GM21529 (cell line): ENCODE measurements at regions not wholly inside any gene's neighbourhood (a gene's known extent, or its start where the extent isn't known, plus 50 kb on each side); places are given as distances from the start of the nearest gene placed in this dataset.

Source experiments
- ATAC-seq: cut with Tn5 transposase; IDR thresholded peaks from one replicate; pipeline ENCODE4 v1.9.1; 2021; ENCODE audit not compliant: unreplicated experiment

DNA sequence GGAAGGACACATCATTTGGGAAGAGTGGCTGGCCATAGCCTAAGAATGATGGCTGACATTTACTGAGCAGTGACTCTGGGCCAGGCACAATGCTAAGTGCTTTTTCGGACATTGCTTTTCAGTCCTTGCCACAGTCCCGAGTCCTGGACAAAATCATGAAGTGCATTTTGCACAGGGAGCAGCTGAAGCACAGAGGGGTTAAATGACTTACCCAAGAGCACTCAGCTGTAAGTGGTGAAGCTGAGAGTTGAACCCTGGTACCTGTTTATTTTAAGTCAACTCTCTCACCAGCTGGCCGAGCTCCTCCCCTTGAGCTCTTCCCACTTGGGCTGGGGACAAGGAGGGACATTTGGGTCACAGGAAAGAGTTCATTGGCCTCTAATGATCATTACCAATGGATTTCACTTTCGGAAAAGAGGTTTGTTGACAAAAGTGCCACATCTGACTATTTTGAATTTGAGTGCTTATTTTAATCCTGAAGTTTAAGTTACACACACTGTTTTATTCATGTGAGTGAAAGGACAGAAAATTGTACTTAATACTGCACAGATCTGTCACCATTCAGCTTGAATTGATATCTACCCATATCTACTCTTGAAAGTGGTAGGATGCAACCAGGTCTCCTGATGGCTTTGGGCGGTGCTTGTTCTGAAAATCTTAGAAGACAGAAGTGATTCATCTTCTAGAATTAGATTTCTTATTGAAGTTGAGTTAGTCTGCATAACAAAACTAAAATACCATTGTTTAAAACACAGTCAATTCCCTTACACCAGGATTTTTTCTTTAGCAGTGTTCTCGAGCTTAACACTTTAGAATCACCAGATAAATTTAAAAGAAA, 368.7 kb upstream of the PROK2 start:
- ATAC-seq = no peak

DNA sequence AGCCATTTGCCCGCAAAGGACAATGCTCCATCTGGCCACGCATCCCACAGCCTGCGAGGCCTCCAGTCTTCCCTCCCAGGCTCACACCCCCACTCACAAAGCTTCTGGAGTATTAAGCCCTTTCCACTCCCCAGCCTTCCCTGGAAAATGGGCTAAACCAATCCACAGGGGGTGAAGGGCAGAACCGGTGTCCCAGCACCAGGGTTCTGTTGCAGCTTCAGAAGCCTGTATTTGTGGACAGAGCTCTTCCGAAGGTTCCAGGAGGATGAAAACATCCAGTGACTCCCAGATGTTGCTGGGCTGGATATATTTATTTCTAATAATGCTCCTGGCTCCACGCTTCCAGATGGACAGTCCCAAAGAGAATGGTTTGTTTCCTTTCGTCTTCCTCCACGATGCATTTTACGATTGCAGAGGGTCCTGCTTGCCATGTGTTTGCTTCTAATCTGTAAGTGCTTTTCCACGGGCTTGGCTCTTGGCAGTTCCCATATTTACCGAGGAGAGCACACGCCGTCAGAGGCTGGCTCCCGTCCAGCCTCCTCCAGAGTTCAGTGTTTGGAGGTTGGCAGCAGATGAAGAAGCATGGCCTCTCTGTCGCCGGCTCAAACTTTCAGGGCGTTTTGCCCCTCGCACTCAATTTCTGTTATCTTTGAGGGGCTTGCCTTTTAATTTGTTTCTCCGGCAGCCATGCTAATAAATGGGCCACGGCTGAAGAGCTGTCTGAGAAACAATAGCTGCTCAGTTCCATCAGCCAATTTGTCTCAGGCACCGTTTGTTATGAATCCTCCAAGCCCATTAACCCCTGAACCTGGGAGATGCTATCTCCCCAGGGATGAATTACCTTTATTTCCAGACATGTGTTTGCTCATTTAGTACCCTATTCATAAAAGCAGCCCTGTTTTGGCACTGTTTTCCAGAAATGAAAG, 367.9 kb upstream of the PROK2 start:
- no peak for ATAC-seq

DNA sequence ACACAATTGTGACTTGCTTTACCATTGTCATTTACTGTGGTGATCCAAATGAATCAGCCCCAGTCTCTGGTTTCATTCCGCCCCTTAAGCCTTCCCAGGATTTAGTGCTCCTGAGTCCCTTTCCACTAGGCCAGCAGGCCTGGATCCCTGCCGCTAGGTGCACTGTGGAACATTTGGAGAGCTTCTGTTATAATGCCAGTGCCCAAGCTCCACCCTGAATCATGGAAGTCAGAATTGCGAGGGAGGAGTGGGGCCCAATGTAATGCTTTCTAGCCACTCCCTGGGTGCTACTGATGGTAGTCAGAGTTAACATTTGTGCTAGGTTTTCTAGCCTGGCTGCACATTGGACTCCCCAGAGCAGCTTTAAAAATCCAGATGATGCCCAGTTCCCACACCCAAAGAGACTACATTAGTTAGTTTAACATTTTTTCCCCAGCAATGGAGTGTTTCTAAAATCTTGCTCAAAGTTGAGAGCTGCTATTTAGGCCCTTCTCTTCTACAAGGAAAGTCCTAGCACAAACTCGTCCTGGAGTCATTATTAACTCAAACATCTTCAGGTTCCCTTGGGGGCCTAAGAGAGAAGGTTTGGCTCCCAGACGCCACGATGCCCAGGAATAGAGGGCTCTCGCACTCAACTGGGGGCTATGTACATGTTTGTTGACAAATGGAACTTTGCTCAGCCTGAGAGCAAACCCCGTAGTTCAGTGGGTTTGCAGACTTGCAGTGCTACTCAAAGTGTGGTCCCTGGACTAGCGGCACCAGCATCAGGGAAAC, 366.7 kb upstream of the PROK2 start:
- ATAC-seq = no peak

DNA sequence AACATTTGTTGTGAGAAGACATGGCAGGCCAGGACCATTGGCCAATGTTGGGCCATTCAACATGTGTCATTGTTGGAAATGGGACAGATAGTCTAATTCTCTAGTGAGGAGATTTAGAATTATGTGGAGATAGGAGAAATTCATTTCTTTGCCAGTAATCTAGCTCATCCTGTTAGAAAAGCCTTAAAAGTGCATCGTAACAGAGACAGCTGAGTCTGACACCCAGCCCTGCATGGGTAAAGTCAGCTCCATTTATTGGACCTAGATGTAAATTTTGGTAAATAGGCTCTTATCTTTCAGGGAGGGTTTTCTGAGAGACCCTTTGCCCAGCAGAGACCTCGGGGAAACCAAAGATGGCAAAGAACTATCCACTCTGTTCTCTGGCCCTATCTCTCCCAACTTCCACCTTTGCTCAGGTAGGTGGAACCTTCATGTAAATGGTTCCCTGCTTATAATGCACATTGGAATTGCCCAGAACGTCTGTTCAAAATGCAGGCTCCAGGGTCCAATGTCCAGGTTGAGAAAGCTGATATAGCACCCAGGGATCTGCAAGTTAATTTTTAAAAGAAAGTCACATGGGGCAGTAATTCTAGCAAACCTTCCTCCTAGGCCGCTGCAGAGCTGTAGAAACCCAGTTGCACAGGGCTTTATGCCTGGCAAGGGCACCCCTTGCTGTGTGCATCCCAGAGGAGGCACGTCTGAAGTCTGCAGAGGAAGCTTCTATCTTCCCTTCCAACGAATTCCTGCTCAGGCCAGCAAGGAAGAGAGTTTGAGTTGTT, 365.9 kb upstream of the PROK2 start:
- no peak for ATAC-seq

DNA sequence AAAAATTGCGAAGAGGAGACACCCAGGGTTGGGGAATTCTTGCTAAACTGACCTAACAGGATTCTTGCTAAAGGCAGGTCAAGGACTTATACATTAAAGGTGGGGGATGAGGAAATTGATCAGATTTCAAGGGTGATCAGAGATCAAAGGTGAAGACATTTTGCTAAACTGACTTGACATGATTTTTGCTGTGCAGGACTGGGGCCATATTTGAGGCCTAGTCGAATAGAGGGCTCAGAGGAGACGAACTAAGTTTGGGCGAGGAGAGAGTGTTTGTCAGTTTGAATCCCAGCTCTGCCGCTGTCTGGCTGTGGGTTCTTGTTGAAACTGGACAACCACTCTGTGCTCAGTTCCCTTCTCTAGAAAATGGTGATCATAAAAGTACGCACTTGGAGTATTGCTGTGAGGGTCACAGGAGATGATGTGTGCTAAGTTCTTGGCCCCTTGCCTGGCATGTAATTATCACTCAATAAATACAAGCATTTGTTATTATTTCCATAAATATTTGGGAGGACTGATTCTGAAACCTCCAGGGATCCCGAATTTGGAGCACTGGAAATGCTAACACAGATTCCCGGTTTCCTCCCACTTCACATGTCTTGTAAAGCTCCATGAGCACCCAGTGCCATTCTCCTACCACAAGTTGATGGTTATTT, 364.8 kb upstream of the PROK2 start:
- no peak for ATAC-seq

DNA sequence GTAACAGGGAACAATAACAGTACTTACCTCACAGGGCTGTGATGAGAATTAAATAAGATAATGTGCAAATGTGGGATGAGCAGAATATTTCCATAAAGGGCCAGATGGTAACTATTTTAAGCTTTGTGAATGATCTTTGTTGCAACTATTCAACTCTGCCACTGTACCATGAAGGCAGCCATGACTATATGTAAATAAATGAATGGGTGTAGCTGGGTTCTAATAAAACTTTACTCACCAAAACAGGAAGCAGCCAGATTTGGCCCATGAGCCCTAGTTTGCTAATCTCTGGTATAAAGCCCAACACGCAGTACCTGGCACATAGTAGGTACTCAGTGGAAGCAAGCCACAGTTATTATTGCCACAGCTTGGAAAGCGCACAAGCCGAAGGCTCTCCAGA, 362.7 kb upstream of the PROK2 start:
- ATAC-seq = no peak

DNA sequence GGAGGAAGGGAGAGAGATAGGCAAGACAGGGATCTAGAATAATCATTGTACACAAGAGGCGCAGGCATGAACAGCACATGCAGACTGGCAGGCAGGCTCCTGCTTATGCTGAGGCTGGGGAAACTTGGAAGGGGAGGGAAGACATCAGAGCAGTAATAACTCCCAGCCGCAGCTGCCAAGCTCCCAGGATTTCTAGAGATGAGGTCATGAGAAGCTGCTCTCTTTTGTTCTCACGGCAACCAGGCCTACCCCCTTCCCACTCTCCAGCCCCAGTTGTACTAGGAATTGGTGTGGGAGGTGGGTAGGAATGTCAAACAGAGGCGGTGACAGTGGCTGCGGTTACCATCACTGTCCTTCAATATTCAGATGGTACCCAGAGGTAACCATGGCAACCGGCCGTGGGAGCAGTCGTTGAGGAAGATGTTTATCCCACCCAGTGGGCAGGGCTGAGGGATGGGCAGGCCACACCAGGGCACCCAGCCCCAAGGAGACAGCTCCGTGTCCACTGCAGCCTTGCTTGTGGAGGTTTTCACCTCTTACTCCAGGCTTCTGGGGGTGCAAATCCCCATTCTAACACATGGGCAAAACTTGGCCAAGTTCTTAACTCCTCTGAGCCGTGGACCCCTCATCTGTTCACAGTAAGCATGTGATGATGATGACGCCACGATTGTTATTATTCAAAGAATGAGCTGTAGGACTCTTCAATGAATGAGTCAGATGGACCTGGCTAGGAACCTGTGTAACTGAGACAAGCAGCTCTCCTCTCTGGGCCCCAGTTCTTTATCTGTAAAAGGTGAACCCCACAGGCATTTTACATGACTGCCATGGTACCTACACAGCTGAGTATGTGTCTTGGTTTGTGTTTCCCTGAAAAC, 360.8 kb upstream of the PROK2 start:
- ATAC-seq = no peak

DNA sequence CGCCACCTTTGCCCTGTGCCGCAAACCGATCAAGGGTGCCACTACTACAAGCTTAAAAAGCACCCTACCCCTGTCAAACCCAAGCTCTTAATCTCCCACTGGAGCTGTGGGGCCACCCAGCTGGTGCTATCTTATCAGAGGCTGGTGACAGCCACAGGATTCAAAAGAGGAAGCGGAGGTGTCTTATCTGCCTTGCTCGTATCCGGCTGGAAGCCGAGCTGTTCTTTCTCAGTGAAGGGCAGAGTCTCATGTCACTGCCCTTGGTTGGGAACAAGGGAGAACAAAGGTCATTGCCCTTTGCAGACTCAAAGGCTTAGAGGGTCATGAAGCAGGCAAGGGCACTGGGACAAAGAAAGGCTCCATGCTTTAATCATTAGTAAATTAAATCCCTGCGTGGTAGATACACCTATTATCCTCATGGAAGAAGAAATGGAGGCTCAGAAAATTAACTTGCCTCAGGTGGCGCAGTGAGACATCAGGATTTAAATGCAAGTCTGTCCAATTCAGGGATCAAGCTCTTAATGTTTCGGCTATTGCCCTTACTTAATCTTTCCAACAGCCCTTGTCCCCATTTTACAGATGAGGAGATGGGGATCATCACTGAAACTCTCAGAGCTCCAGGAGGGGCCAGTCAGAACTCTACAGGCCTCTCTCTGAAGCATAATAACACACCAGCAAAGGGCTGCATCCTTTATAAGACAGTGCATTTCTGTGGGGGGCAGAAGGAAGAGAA, 360.0 kb upstream of the PROK2 start:
- ATAC-seq = peak; percentile 84

DNA sequence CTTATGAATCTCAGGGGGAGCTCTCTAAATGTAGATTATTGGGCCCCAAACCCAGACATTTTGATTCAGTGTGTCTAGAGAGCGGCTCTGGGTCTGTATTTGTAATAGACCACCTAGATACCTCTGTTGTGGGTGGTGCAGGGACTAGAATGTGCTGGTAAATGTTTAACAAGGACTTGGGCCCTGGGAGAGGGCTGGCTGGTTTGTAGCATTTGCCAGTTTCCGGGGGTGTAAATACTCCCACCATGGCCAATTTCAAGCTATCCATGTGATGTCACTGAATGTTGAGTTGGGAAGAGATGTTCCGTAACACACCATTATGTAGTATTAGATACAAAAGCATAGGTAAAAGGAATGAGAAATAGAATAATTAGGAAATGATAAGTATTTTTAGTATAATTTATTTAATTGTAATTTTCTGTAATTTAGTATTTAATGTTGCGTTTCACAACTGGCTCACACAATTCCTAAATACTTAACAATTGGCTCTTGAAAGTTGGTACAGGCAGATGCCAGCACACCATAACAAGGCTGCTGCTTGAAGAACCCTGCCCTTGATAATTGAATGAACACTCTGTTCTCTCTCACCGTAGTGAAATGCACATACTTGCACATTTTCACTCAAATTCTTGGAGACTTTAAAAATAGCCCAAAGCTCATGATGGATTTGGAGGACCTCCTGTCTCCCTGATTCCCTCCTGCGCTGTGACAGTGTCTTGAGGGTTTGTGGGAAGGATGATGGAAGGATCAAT, 359.2 kb upstream of the PROK2 start:
- ATAC-seq = no peak

DNA sequence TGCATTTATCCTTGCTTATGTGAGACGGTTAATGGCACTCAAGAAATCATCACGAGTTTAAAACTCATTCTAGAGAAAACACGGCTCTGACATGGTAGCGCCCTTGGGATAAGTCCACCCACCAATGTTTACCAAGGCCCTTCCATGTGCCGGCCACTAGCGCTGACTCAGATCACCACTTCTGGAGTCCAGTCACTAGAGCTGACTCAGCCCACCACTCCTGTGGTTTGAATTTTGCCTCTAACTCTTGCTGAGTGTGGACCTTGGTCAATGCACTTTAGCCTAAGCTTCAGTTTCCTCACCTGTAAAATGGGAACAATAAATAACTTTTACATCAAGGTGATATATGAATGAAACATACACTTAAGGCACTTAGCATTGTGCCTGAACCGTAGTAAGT, 358.4 kb upstream of the PROK2 start:
- no peak for ATAC-seq

DNA sequence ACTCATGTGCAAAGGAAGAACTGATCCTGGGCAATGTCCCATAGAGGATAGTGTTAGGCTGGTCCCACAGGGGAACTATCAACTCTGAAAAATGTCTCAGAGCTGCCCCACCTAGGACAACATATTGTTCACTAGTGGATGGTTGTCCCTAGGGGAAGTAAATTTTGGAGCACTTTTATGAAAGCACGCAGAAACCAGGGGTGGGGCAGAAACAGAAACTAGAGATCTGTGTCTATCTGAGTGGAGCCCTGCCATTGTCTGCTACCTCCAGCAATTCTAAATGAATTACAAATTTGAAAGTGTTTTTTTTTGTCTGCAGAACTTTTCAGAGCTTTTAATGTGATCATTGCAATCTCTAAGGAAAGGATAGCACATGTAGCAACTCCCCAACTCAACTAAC, 357.1 kb upstream of the PROK2 start:
- ATAC-seq = no peak

DNA sequence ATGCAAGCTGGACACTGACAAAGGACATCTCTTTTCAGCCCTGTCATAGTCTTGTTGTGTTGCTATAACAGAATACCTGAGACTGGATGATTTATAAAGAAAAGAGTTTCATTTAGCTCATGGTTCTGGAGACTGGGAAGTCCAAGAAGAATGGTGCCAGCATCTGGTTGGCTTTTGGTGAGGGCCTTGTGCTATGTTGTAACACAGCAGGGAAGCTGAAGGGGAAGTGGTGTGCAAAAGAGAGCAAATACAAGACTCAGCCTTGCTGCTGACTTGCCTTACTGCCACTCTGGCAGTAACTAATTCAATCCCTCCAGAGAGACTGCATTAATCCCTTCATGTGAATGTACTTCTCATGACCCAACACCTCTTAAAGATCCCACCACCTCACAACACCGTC, 356.3 kb upstream of the PROK2 start:
- ATAC-seq = no peak

DNA sequence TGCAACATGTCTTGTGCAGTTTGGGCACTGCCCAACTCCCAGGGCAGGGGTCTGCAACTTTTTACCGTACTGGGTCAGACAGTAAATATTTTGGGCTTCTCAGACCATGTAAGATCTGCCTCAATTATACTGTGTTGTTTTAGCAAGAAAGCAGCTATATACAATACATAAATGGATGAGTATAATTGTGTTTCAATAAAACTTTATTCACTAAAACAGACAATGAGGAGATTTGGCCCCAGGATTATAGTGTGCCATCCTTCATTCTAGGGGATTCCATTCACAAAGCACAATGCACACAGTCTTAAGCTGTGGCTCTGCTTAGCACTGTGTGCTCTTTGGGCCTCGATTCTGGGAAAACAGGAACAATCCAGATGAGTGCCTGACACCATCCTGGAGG, 354.4 kb upstream of the PROK2 start:
- no peak for ATAC-seq

DNA sequence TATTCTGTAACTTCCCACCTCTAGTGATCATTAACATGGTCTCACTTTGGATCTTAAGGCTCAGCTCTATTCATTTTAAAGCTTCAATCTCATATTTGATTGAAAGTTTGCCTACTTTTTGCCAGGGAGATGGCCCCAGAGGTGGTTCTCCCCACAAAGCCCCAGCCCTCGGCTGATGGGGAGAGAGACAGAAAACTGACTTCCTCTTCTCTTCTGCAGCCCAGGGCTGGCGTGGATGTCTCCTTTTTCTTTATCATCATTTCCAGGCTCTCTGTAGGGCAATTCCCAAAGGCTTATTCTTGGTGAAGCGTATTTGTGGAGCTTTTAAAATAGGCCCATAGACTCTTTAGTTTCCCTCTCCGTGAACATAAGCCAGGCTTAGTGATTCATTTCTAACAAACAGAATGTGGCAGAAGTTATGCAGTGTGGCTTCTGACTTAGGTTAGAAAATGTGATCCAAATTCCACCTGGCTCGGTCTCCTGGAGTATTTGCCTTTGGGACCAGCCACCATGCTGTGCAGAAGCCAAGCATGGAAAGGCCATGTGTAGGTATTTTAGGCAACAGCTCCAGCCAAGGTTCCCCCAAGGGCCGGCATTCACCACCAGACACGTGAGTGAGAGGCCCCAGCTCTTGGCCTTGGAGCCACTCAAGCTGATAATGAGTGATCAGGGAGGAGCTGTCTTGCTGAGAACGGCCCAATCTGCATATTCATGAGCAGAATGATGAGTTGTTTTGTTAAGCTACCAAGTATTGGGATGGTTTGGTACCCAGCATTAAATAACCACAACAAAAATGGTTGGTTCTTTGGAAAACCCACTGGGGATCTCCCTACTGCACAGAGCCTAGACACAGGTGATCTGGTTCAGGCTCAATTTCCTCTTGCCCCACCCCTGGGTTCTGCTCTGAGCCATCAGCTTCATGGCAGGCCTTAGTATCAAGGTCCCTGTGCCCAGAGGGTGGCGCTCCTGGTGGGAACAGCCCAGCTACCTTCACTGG, 353.2 kb upstream of the PROK2 start:
- peak; percentile 32 for ATAC-seq

DNA sequence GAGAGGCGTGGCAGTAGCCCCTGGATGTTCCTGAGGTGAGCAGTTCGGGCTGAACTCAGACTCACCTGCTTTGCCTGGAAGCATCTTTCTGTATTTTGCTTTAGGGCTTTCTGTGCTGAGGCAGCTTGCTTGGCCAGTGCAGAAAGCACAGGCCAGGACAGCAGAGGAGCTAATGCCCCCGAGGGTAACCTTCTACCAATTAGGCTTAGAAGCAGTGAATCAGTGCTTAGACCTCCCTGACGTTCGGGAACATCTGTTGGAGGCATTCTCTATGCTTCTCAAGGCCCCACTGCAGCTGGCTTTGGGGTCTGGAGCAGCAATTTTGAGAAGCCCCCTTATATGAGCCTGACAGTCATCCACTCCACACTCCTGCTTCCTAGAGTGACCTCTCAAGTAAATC, 350.7 kb upstream of the PROK2 start:
- ATAC-seq = no peak

DNA sequence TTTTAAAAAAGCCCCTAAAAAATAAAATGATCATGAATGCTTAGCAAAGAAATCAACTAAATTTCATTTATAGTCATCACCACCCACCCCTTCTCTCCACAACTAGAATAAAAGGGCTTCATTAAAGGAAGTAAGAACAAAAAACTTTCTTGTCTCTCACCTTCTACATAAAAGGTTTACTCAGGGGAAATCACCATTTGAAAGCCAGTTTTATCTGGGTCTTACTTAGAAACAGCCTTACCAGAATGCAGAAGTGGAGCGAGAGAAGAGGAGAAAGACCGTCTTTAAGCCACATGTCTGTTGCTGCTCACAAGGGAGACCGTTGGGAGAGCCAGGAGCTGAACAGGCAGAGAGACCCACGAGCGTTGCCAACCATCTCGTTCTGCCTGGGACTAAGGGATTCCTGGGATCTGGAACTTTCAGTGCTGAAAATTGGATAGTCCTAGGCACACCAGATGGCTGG, 350.1 kb upstream of the PROK2 start:
- ATAC-seq = peak; percentile 82
